ENCODE measurements at regions not wholly inside any gene's neighbourhood (a gene's known extent, or its start where the extent isn't known, plus 50 kb on each side); places are given as distances from the start of the nearest gene placed in this dataset.

DNA sequence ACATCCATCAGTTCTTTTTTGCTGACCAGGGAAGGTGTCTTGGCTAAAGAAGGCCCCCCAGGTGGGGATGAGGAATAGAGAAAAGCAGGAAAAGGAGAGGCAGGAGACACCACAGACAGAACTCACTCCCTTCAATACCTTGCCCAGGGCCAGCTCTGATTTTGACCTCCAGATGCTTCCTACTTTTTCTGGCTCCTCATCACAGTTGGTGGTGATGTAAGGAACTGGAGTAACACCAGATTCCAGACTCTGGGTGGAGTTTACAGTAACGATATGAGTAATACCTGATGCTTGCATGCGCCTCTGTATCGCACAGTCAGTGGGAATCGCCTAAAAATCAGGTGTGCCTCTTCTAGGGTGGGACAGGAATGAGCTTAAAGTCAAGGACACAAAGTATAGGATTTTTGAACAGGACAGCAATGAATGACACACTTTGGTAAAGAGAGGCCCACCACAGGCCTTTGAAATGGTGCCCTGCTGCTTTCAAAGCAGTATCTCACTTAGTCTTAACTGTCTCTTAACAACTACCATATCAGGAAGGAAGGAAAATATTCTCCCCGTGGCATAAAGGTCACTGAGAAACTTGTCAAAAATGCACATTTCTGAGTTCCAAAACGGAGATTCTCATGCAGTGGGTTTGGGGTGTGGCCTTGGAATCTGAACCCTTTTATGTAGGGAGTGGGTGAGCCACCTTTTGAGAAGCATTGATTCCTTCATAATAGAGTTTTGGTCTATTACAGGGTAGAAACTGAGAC, 140.8 kb downstream of the SNX19 start:
- Histone ChIP-seq H3K4me3 (ENCODE audit: low read depth in 1 of 3, low read length in 3 of 3) (no peak overlapping the region), H3K27ac (ENCODE audit: low read depth in 1 of 3, low read length in 2 of 3) (no peak overlapping the region), H3K9me3 (ENCODE audit: control insufficient read depth in 2 of 2, insufficient read depth in 1 of 2, low read depth in 1 of 2, low read length in 1 of 2) (no peaks in the 10 kb centered on the region), H3K4me1 (ENCODE audit: control insufficient read depth in 3 of 3, insufficient read depth in 2 of 3, low read depth in 1 of 3, low read length in 2 of 3) (peaks cover 0 to 3% (median 0%) of the 10 kb centered on the region in 3 donors), H3K27me3 (ENCODE audit: control insufficient read depth in 3 of 3, insufficient read depth in 3 of 3, low read length in 3 of 3) (no peaks in the 10 kb centered on the region), H3K36me3 (ENCODE audit: control insufficient read depth in 3 of 3, insufficient read depth in 2 of 3, low read depth in 1 of 3, low read length in 3 of 3) (no peaks in the 10 kb centered on the region)
- WGBS, 3 donors, result 71 to 81% (median 76%) methylated on average over 6 of the region's 6 CpGs
- FAIRE-seq, result no peak
- peak in 1 of 2 donors; percentile 17 for DNase-seq

GRCh38 chr11:130776061-130776419, 140.2 kb downstream of the SNX19 start:
- Histone ChIP-seq H3K27me3 (ENCODE audit: control insufficient read depth in 3 of 3, insufficient read depth in 3 of 3, low read length in 3 of 3) (no peaks in the 10 kb centered on the region), H3K9me3 (ENCODE audit: control insufficient read depth in 2 of 2, insufficient read depth in 1 of 2, low read depth in 1 of 2, low read length in 1 of 2) (no peaks in the 10 kb centered on the region), H3K36me3 (ENCODE audit: control insufficient read depth in 3 of 3, insufficient read depth in 2 of 3, low read depth in 1 of 3, low read length in 3 of 3) (no peaks in the 10 kb centered on the region), H3K27ac (ENCODE audit: low read depth in 1 of 3, low read length in 2 of 3) (no peak overlapping the region), H3K4me3 (ENCODE audit: low read depth in 1 of 3, low read length in 3 of 3) (no peak overlapping the region), H3K4me1 (ENCODE audit: control insufficient read depth in 3 of 3, insufficient read depth in 2 of 3, low read depth in 1 of 3, low read length in 2 of 3) (peaks cover 0 to 3% (median 0%) of the 10 kb centered on the region in 3 donors)
- FAIRE-seq (no peak), DNase-seq (no peak)

GRCh38 chr11:130778026-130778425, 138.3 kb downstream of the SNX19 start:
- Histone ChIP-seq H3K4me3 (ENCODE audit: low read depth in 1 of 3, low read length in 3 of 3) (no peak overlapping the region), H3K27me3 (ENCODE audit: control insufficient read depth in 3 of 3, insufficient read depth in 3 of 3, low read length in 3 of 3) (no peaks in the 10 kb centered on the region), H3K27ac (ENCODE audit: low read depth in 1 of 3, low read length in 2 of 3) (no peak overlapping the region), H3K36me3 (ENCODE audit: control insufficient read depth in 3 of 3, insufficient read depth in 2 of 3, low read depth in 1 of 3, low read length in 3 of 3) (no peaks in the 10 kb centered on the region), H3K9me3 (ENCODE audit: control insufficient read depth in 2 of 2, insufficient read depth in 1 of 2, low read depth in 1 of 2, low read length in 1 of 2) (no peaks in the 10 kb centered on the region), H3K4me1 (ENCODE audit: control insufficient read depth in 3 of 3, insufficient read depth in 2 of 3, low read depth in 1 of 3, low read length in 2 of 3) (no peaks in the 10 kb centered on the region)
- DNase-seq (no peak), FAIRE-seq (no peak)
- WGBS, 3 donors, result 90 to 98% (median 94%) methylated on average over 15 of the region's 15 CpGs

- no peaks in the 10 kb centered on the region for H3K9me3 ChIP-seq (ENCODE audit: control insufficient read depth in 2 of 2, insufficient read depth in 1 of 2, low read depth in 1 of 2, low read length in 1 of 2)
- no peak overlapping the region for H3K27ac ChIP-seq (ENCODE audit: low read depth in 1 of 3, low read length in 2 of 3)
- no peaks in the 10 kb centered on the region for H3K4me1 ChIP-seq (ENCODE audit: control insufficient read depth in 3 of 3, insufficient read depth in 2 of 3, low read depth in 1 of 3, low read length in 2 of 3)
- H3K27me3 ChIP-seq (ENCODE audit: control insufficient read depth in 3 of 3, insufficient read depth in 3 of 3, low read length in 3 of 3), result no peaks in the 10 kb centered on the region
- DNase-seq (no peak), FAIRE-seq (no peak)
- H3K36me3 ChIP-seq (ENCODE audit: control insufficient read depth in 3 of 3, insufficient read depth in 2 of 3, low read depth in 1 of 3, low read length in 3 of 3), result no peaks in the 10 kb centered on the region
- no peak overlapping the region for H3K4me3 ChIP-seq (ENCODE audit: low read depth in 1 of 3, low read length in 3 of 3)
These were observed 137.6 kb downstream of the SNX19 start for GRCh38 chr11:130778705-130779104.

DNA sequence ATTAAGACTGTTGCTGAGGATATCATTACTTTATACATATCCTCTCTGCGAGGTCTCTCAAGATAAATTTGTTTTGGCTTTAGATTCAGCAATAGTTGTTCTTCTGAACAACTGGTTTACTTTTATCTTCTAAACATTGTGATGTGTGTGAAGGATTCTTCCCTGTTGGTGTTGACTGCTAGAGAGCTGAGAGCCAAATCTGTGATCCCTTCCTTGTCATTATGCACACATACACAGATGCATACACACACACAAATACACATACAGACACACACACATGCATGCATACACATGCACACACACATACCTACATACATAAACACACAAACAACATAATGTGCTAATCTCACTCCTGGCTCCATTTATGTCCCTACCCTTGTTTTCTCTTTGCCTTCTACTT, 137.0 kb downstream of the SNX19 start:
- no peak overlapping the region for H3K27ac ChIP-seq (ENCODE audit: low read depth in 1 of 3, low read length in 2 of 3)
- FAIRE-seq, result no peak
- 73 to 93% (median 85%) methylated on average over 1 of the region's 1 CpG for WGBS, 3 donors
- no peaks in the 10 kb centered on the region for H3K9me3 ChIP-seq (ENCODE audit: control insufficient read depth in 2 of 2, insufficient read depth in 1 of 2, low read depth in 1 of 2, low read length in 1 of 2)
- H3K27me3 ChIP-seq (ENCODE audit: control insufficient read depth in 3 of 3, insufficient read depth in 3 of 3, low read length in 3 of 3), result no peaks in the 10 kb centered on the region
- no peak for DNase-seq
- no peaks in the 10 kb centered on the region for H3K4me1 ChIP-seq (ENCODE audit: control insufficient read depth in 3 of 3, insufficient read depth in 2 of 3, low read depth in 1 of 3, low read length in 2 of 3)
- H3K4me3 ChIP-seq (ENCODE audit: low read depth in 1 of 3, low read length in 3 of 3), result no peak overlapping the region
- H3K36me3 ChIP-seq (ENCODE audit: control insufficient read depth in 3 of 3, insufficient read depth in 2 of 3, low read depth in 1 of 3, low read length in 3 of 3), result no peaks in the 10 kb centered on the region

GRCh38 chr11:130779943-130780342, 136.3 kb downstream of the SNX19 start:
- Histone ChIP-seq H3K4me1 (ENCODE audit: control insufficient read depth in 3 of 3, insufficient read depth in 2 of 3, low read depth in 1 of 3, low read length in 2 of 3) (no peaks in the 10 kb centered on the region), H3K27ac (ENCODE audit: low read depth in 1 of 3, low read length in 2 of 3) (no peak overlapping the region), H3K9me3 (ENCODE audit: control insufficient read depth in 2 of 2, insufficient read depth in 1 of 2, low read depth in 1 of 2, low read length in 1 of 2) (no peaks in the 10 kb centered on the region), H3K27me3 (ENCODE audit: control insufficient read depth in 3 of 3, insufficient read depth in 3 of 3, low read length in 3 of 3) (peaks cover 0 to 1% (median 0%) of the 10 kb centered on the region in 3 donors), H3K4me3 (ENCODE audit: low read depth in 1 of 3, low read length in 3 of 3) (no peak overlapping the region), H3K36me3 (ENCODE audit: control insufficient read depth in 3 of 3, insufficient read depth in 2 of 3, low read depth in 1 of 3, low read length in 3 of 3) (no peaks in the 10 kb centered on the region)
- no peak for DNase-seq
- 81 to 84% (median 82%) methylated on average over 5 of the region's 5 CpGs for WGBS, 3 donors
- no peak for FAIRE-seq

- Histone ChIP-seq H3K9me3 (ENCODE audit: control insufficient read depth in 2 of 2, insufficient read depth in 1 of 2, low read depth in 1 of 2, low read length in 1 of 2) (no peaks in the 10 kb centered on the region), H3K4me3 (ENCODE audit: low read depth in 1 of 3, low read length in 3 of 3) (no peak overlapping the region), H3K27me3 (ENCODE audit: control insufficient read depth in 3 of 3, insufficient read depth in 3 of 3, low read length in 3 of 3) (peaks cover 0 to 2% (median 0%) of the 10 kb centered on the region in 3 donors), H3K27ac (ENCODE audit: low read depth in 1 of 3, low read length in 2 of 3) (no peak overlapping the region), H3K36me3 (ENCODE audit: control insufficient read depth in 3 of 3, insufficient read depth in 2 of 3, low read depth in 1 of 3, low read length in 3 of 3) (no peaks in the 10 kb centered on the region), H3K4me1 (ENCODE audit: control insufficient read depth in 3 of 3, insufficient read depth in 2 of 3, low read depth in 1 of 3, low read length in 2 of 3) (no peaks in the 10 kb centered on the region)
- WGBS, 3 donors, result 55 to 73% (median 62%) methylated on average over 4 of the region's 4 CpGs
- DNase-seq (no peak), FAIRE-seq (no peak)
These were observed 135.8 kb downstream of the SNX19 start for GRCh38 chr11:130780437-130780836.

DNA sequence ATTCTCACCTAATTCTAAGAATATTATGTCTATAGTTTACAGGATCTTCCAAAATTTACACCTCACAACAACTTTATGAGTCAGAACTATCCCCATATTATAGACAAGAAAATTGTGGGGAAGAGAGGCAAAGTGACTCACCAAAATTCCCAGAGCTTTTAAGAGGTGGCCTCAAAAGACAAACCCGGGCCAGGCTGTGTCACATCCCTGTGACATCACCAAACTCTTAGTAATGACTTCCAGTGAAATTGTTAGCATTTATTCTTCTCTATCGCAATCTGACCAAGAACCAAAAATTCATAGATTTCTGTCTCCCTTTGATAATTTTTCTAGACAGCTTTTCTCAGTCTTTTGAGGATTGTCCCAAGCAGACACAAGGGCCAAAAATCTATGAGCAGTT, 134.3 kb downstream of the SNX19 start:
- Histone ChIP-seq H3K27ac (ENCODE audit: low read depth in 1 of 3, low read length in 2 of 3) (no peak overlapping the region), H3K9me3 (ENCODE audit: control insufficient read depth in 2 of 2, insufficient read depth in 1 of 2, low read depth in 1 of 2, low read length in 1 of 2) (no peaks in the 10 kb centered on the region), H3K36me3 (ENCODE audit: control insufficient read depth in 3 of 3, insufficient read depth in 2 of 3, low read depth in 1 of 3, low read length in 3 of 3) (no peaks in the 10 kb centered on the region), H3K27me3 (ENCODE audit: control insufficient read depth in 3 of 3, insufficient read depth in 3 of 3, low read length in 3 of 3) (peaks cover 0 to 2% (median 0%) of the 10 kb centered on the region in 3 donors), H3K4me3 (ENCODE audit: low read depth in 1 of 3, low read length in 3 of 3) (no peak overlapping the region), H3K4me1 (ENCODE audit: control insufficient read depth in 3 of 3, insufficient read depth in 2 of 3, low read depth in 1 of 3, low read length in 2 of 3) (no peaks in the 10 kb centered on the region)
- FAIRE-seq (no peak), DNase-seq (no peak)
- 66 to 77% (median 75%) methylated on average over 2 of the region's 2 CpGs for WGBS, 3 donors

All from small intestine (tissue), 7 donors.